Muscle of leg (tissue), 3 donors: ENCODE measurements at regions not wholly inside any gene's neighbourhood (a gene's known extent, or its start where the extent isn't known, plus 50 kb on each side); places are given as distances from the start of the nearest gene placed in this dataset.

Experiments
- DNase-seq: peaks from one replicate; pipeline ENCODE4 v3.0.0; 2013
- H3K27ac ChIP-seq: one replicate; pipeline ENCODE4 v1.5.1; 2013; ENCODE audit warnings: mild to moderate bottlenecking, low read length, control low read depth
- H3K27me3 ChIP-seq: one replicate; pipeline ENCODE4 v1.6.1; 2013; ENCODE audit warnings: low read length; ENCODE audit not compliant: control insufficient read depth, insufficient read depth
- H3K36me3 ChIP-seq: one replicate; pipeline ENCODE4 v1.6.1; 2013; ENCODE audit warnings: low read length; ENCODE audit not compliant: control insufficient read depth, insufficient read depth
- H3K4me1 ChIP-seq: one replicate; pipeline ENCODE4 v1.6.1; 2013; ENCODE audit warnings: low read length; ENCODE audit not compliant: control insufficient read depth, insufficient read depth
- H3K4me3 ChIP-seq: one replicate; pipeline ENCODE4 v1.5.1; 2013; ENCODE audit warnings: low read length, control low read depth
- H3K9me3 ChIP-seq: replicated peaks from 2 replicates; pipeline ENCODE4 v1.6.1; 2013; ENCODE audit warnings: low read depth, low read length; ENCODE audit not compliant: control insufficient read depth
- WGBS: methylation state at CpG from one replicate; pipeline ENCODE4 v1.1.5; 2013; ENCODE audit warnings: missing lambda C conversion rate; ENCODE audit not compliant: insufficient coverage; 5-methylcytosine and 5-hydroxymethylcytosine counted together

- Histone ChIP-seq H3K27me3 (peaks cover 3% of the 10 kb centered on the region), H3K27ac (no peak overlapping the region), H3K36me3 (no peaks in the 10 kb centered on the region), H3K4me1 (peaks cover 11% of the 10 kb centered on the region), H3K4me3 (no peak overlapping the region), H3K9me3 (peaks cover 19% of the 10 kb centered on the region)
- no peak for DNase-seq
- WGBS = 88% methylated on average over 1 of the region's 2 CpGs
These were observed 236.5 kb upstream of the ZMIZ1 start for GRCh38 chr10:78832281-78832680.

GRCh38 chr10:78838141-78838657, 230.6 kb upstream of the ZMIZ1 start:
- Histone ChIP-seq H3K27ac (no peak overlapping the region), H3K27me3 (peaks cover 11% of the 10 kb centered on the region), H3K4me3 (no peak overlapping the region), H3K9me3 (peaks cover 7% of the 10 kb centered on the region), H3K4me1 (peaks cover 8% of the 10 kb centered on the region), H3K36me3 (no peaks in the 10 kb centered on the region)
- peak; percentile 59 for DNase-seq
- 49% methylated on average over 3 of the region's 5 CpGs for WGBS

- no peak for DNase-seq
- H3K27ac ChIP-seq = no peak overlapping the region
- H3K27me3 ChIP-seq = peaks cover 13% of the 10 kb centered on the region
- H3K4me3 ChIP-seq = no peak overlapping the region
- no CpG with 5 or more reads among the region's 1 CpG for WGBS
- H3K9me3 ChIP-seq = no peaks in the 10 kb centered on the region
- peaks cover 23% of the 10 kb centered on the region for H3K4me1 ChIP-seq
- no peaks in the 10 kb centered on the region for H3K36me3 ChIP-seq
These were observed 225.3 kb upstream of the ZMIZ1 start for GRCh38 chr10:78843495-78843894.

- DNase-seq = no peak
- 73% methylated on average over 5 of the region's 10 CpGs for WGBS
- Histone ChIP-seq H3K9me3 (no peaks in the 10 kb centered on the region), H3K27ac (no peak overlapping the region), H3K4me1 (peaks cover 26% of the 10 kb centered on the region), H3K4me3 (no peak overlapping the region), H3K36me3 (no peaks in the 10 kb centered on the region), H3K27me3 (peaks cover 13% of the 10 kb centered on the region)
These were observed 223.7 kb upstream of the ZMIZ1 start for GRCh38 chr10:78844960-78845607.

- H3K4me3 ChIP-seq = no peak overlapping the region
- no peak for DNase-seq
- 81% methylated on average over 3 of the region's 5 CpGs for WGBS
- no peaks in the 10 kb centered on the region for H3K36me3 ChIP-seq
- peaks cover 13% of the 10 kb centered on the region for H3K27me3 ChIP-seq
- H3K27ac ChIP-seq = no peak overlapping the region
- H3K9me3 ChIP-seq = no peaks in the 10 kb centered on the region
- H3K4me1 ChIP-seq = peaks cover 34% of the 10 kb centered on the region
These were observed 222.7 kb upstream of the ZMIZ1 start for GRCh38 chr10:78846071-78846470.

GRCh38 chr10:78846760-78847159, 222.0 kb upstream of the ZMIZ1 start:
- H3K27me3 ChIP-seq = peaks cover 11% of the 10 kb centered on the region
- 73% methylated on average over 7 of the region's 7 CpGs for WGBS
- no peak overlapping the region for H3K4me3 ChIP-seq
- DNase-seq = peak; percentile 80
- no peaks in the 10 kb centered on the region for H3K36me3 ChIP-seq
- no peaks in the 10 kb centered on the region for H3K9me3 ChIP-seq
- H3K4me1 ChIP-seq = peaks cover 38% of the 10 kb centered on the region
- no peak overlapping the region for H3K27ac ChIP-seq

- 75% methylated on average over 2 of the region's 5 CpGs for WGBS
These were observed 221.3 kb upstream of the ZMIZ1 start for GRCh38 chr10:78847485-78847884.

GRCh38 chr10:78849115-78849514, 219.7 kb upstream of the ZMIZ1 start:
- H3K9me3 ChIP-seq = no peaks in the 10 kb centered on the region
- peaks cover 6% of the 10 kb centered on the region for H3K27me3 ChIP-seq
- no peak overlapping the region for H3K27ac ChIP-seq
- 20% methylated on average over 6 of the region's 7 CpGs for WGBS
- H3K4me3 ChIP-seq = no peak overlapping the region
- DNase-seq = peak; percentile 53
- peaks cover 44% of the 10 kb centered on the region for H3K4me1 ChIP-seq
- H3K36me3 ChIP-seq = no peaks in the 10 kb centered on the region

More at GRCh38 chr10:78847485-78847884, 221.3 kb upstream of the ZMIZ1 start:
- Histone ChIP-seq H3K27me3 (peaks cover 6% of the 10 kb centered on the region), H3K4me1 (peaks cover 41% of the 10 kb centered on the region), H3K27ac (no peak overlapping the region), H3K4me3 (no peak overlapping the region), H3K9me3 (no peaks in the 10 kb centered on the region), H3K36me3 (no peaks in the 10 kb centered on the region)
- DNase-seq = no peak

GRCh38 chr10:78849731-78850130, 219.0 kb upstream of the ZMIZ1 start:
- WGBS = 68% methylated on average over 5 of the region's 5 CpGs

GRCh38 chr10:78850644-78851435, 217.9 kb upstream of the ZMIZ1 start:
- Histone ChIP-seq H3K27ac (no peak overlapping the region), H3K4me3 (no peak overlapping the region), H3K9me3 (no peaks in the 10 kb centered on the region), H3K27me3 (peaks cover 4% of the 10 kb centered on the region), H3K36me3 (no peaks in the 10 kb centered on the region), H3K4me1 (peaks cover 50% of the 10 kb centered on the region)
- 62% methylated on average over 4 of the region's 6 CpGs for WGBS
- peak; percentile 58 for DNase-seq

More at GRCh38 chr10:78849731-78850130, 219.0 kb upstream of the ZMIZ1 start:
- no peak overlapping the region for H3K27ac ChIP-seq
- DNase-seq = no peak
- H3K9me3 ChIP-seq = no peaks in the 10 kb centered on the region
- H3K36me3 ChIP-seq = no peaks in the 10 kb centered on the region
- peaks cover 44% of the 10 kb centered on the region for H3K4me1 ChIP-seq
- no peak overlapping the region for H3K4me3 ChIP-seq
- H3K27me3 ChIP-seq = peaks cover 3% of the 10 kb centered on the region
